ENCODE measurements at regions not wholly inside any gene's neighbourhood (a gene's known extent, or its start where the extent isn't known, plus 50 kb on each side); places are given as distances from the start of the nearest gene placed in this dataset.

DNA sequence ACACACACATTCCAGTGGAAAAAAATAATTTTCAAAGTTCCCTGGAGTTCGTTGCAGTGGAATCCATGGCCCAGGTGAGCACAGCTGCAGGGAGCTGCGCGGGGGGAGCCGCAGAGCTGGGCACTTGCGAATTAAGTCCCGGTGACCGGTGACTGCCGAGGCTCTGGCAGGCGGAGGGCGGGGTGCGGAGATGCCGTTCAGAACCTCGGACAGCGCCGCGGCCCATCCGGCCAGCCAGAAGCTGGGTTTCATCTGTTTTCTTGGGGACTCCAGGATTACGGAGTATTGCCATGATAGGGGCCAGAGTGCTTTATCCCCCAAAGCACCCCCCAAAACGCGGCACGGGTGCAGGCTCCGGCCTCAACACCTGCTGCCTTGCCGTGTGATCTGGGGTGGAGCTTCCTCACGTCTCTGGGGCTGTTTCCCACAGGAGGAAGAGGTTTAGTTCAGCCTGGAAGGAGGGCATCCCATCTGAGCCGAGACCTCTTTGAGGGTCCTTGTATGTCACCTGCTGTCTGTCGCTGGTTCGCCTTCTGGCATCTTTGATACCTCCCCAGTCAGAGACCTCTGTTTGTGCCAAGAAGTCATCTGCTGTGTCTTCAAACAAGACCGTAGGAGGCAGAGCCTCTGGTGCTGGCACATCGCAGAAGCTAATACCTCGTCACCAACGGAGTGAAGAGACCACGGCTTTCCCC lies 99.4 kb downstream of the YTHDF1 start (continued):
- TF ChIP-seq, protein P1, sequence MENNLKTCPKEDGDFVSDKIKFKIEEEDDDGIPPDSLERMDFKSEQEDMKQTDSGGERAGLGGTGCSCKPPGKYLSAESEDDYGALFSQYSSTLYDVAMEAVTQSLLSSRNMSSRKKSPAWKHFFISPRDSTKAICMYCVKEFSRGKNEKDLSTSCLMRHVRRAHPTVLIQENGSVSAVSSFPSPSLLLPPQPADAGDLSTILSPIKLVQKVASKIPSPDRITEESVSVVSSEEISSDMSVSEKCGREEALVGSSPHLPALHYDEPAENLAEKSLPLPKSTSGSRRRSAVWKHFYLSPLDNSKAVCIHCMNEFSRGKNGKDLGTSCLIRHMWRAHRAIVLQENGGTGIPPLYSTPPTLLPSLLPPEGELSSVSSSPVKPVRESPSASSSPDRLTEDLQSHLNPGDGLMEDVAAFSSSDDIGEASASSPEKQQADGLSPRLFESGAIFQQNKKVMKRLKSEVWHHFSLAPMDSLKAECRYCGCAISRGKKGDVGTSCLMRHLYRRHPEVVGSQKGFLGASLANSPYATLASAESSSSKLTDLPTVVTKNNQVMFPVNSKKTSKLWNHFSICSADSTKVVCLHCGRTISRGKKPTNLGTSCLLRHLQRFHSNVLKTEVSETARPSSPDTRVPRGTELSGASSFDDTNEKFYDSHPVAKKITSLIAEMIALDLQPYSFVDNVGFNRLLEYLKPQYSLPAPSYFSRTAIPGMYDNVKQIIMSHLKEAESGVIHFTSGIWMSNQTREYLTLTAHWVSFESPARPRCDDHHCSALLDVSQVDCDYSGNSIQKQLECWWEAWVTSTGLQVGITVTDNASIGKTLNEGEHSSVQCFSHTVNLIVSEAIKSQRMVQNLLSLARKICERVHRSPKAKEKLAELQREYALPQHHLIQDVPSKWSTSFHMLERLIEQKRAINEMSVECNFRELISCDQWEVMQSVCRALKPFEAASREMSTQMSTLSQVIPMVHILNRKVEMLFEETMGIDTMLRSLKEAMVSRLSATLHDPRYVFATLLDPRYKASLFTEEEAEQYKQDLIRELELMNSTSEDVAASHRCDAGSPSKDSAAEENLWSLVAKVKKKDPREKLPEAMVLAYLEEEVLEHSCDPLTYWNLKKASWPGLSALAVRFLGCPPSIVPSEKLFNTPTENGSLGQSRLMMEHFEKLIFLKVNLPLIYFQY (CRISPR knock-in tag; IDR thresholded peaks at IDR 0.05; ENCODE audit: borderline replicate concordance): peak; percentile 87
- TF ChIP-seq NR2C2 (CRISPR knock-in tag; IDR thresholded peaks at IDR 0.05; ENCODE audit: borderline replicate concordance): no peak
- no peak for TF ChIP-seq MAX (IDR thresholded peaks at IDR 0.05)
- TF ChIP-seq, protein P2, sequence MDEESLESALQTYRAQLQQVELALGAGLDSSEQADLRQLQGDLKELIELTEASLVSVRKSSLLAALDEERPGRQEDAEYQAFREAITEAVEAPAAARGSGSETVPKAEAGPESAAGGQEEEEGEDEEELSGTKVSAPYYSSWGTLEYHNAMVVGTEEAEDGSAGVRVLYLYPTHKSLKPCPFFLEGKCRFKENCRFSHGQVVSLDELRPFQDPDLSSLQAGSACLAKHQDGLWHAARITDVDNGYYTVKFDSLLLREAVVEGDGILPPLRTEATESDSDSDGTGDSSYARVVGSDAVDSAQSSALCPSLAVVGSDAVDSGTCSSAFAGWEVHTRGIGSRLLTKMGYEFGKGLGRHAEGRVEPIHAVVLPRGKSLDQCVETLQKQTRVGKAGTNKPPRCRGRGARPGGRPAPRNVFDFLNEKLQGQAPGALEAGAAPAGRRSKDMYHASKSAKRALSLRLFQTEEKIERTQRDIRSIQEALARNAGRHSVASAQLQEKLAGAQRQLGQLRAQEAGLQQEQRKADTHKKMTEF (CRISPR knock-in tag; IDR thresholded peaks at IDR 0.05): peak; percentile 44; the same call in 1 of the 2 replicates
- TF ChIP-seq, protein P3, sequence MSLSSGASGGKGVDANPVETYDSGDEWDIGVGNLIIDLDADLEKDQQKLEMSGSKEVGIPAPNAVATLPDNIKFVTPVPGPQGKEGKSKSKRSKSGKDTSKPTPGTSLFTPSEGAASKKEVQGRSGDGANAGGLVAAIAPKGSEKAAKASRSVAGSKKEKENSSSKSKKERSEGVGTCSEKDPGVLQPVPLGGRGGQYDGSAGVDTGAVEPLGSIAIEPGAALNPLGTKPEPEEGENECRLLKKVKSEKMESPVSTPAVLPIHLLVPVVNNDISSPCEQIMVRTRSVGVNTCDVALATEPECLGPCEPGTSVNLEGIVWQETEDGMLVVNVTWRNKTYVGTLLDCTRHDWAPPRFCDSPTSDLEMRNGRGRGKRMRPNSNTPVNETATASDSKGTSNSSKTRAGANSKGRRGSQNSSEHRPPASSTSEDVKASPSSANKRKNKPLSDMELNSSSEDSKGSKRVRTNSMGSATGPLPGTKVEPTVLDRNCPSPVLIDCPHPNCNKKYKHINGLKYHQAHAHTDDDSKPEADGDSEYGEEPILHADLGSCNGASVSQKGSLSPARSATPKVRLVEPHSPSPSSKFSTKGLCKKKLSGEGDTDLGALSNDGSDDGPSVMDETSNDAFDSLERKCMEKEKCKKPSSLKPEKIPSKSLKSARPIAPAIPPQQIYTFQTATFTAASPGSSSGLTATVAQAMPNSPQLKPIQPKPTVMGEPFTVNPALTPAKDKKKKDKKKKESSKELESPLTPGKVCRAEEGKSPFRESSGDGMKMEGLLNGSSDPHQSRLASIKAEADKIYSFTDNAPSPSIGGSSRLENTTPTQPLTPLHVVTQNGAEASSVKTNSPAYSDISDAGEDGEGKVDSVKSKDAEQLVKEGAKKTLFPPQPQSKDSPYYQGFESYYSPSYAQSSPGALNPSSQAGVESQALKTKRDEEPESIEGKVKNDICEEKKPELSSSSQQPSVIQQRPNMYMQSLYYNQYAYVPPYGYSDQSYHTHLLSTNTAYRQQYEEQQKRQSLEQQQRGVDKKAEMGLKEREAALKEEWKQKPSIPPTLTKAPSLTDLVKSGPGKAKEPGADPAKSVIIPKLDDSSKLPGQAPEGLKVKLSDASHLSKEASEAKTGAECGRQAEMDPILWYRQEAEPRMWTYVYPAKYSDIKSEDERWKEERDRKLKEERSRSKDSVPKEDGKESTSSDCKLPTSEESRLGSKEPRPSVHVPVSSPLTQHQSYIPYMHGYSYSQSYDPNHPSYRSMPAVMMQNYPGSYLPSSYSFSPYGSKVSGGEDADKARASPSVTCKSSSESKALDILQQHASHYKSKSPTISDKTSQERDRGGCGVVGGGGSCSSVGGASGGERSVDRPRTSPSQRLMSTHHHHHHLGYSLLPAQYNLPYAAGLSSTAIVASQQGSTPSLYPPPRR (CRISPR knock-in tag; IDR thresholded peaks at IDR 0.05; ENCODE audit: borderline replicate concordance): no peak
- TF ChIP-seq, protein P4, sequence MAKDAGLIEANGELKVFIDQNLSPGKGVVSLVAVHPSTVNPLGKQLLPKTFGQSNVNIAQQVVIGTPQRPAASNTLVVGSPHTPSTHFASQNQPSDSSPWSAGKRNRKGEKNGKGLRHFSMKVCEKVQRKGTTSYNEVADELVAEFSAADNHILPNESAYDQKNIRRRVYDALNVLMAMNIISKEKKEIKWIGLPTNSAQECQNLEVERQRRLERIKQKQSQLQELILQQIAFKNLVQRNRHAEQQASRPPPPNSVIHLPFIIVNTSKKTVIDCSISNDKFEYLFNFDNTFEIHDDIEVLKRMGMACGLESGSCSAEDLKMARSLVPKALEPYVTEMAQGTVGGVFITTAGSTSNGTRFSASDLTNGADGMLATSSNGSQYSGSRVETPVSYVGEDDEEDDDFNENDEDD (CRISPR knock-in tag; IDR thresholded peaks at IDR 0.05; ENCODE audit: borderline replicate concordance): no peak
- no peak for TF ChIP-seq DR1 (CRISPR knock-in tag; IDR thresholded peaks at IDR 0.05)
- no peak for TF ChIP-seq YEATS4 (CRISPR knock-in tag; IDR thresholded peaks at IDR 0.05; ENCODE audit: borderline replicate concordance)
- TF ChIP-seq ZNF431 (CRISPR knock-in tag; IDR thresholded peaks at IDR 0.05; ENCODE audit: borderline replicate concordance, low read depth): peak; percentile 58; the same call in 1 of the 2 replicates
- TF ChIP-seq, protein P5, sequence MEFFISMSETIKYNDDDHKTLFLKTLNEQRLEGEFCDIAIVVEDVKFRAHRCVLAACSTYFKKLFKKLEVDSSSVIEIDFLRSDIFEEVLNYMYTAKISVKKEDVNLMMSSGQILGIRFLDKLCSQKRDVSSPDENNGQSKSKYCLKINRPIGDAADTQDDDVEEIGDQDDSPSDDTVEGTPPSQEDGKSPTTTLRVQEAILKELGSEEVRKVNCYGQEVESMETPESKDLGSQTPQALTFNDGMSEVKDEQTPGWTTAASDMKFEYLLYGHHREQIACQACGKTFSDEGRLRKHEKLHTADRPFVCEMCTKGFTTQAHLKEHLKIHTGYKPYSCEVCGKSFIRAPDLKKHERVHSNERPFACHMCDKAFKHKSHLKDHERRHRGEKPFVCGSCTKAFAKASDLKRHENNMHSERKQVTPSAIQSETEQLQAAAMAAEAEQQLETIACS (CRISPR knock-in tag; IDR thresholded peaks at IDR 0.05): no peak
- no peak for TF ChIP-seq ZNF10 (CRISPR knock-in tag; IDR thresholded peaks at IDR 0.05; ENCODE audit: borderline replicate concordance, low read depth)
- TF ChIP-seq XRCC5 (optimal IDR thresholded peaks at IDR 0.05; ENCODE audit: low read length): peak; percentile 30
- 0 out of 2 replicates have a peak, but pooled peaks have one; percentile 28 for TF ChIP-seq MED1 (CRISPR knock-in tag; IDR thresholded peaks at IDR 0.05)
- no peak for TF ChIP-seq SUZ12 (IDR thresholded peaks at IDR 0.05; ENCODE audit: low read depth, low read length)

All from HepG2 (cell line).